HEK293 (cell line): ENCODE measurements at regions not wholly inside any gene's neighbourhood (a gene's known extent, or its start where the extent isn't known, plus 50 kb on each side); places are given as distances from the start of the nearest gene placed in this dataset.

ENCODE experiments used
- CTCF ChIA-PET: fragments of 350-600 bp; formaldehyde crosslinking; extraction: SDS; loops from one replicate; lab custom pipeline; 2021; ENCODE audit warnings: antibody characterized with exemption; lab: Yijun Ruan, JAX
- POLR2A ChIA-PET: fragments of 300-600 bp; formaldehyde crosslinking; extraction: SDS; loops from one replicate; lab custom pipeline; 2020; ENCODE audit warnings: antibody characterized with exemption, inconsistent platforms; lab: Yijun Ruan, JAX
- H3K27ac ChIP-seq: fragments of 200-500 bp; sonication (Bioruptor generic); 2 replicates; pipeline ENCODE4 v1.5.1; 2014; ENCODE audit warnings: low read depth, low read length, control low read depth, inconsistent platforms; ENCODE audit errors: extremely low read depth
- H3K36me3 ChIP-seq, 2 experiments: fragments of 200-500 bp in 1 of 2; sonication (Bioruptor generic) in 1 of 2; 1 replicate in 1 of 2; 2 replicates in 1 of 2; pipeline ENCODE4 v1.5.1; 2014 to 2017; ENCODE audit warnings: inconsistent platforms in 2 of 2, low read length in 2 of 2; ENCODE audit not compliant: control insufficient read depth in 2 of 2, insufficient read depth in 1 of 2
- H3K4me1 ChIP-seq: fragments of 200-500 bp; sonication (Bioruptor generic); 2 replicates; pipeline ENCODE4 v1.5.1; 2014; ENCODE audit warnings: mild to moderate bottlenecking, low read length, inconsistent platforms; ENCODE audit not compliant: control insufficient read depth, insufficient read depth
- H3K4me3 ChIP-seq: 2 replicates; pipeline ENCODE4 v1.5.1; 2011; ENCODE audit warnings: low read depth, mild to moderate bottlenecking, control low read depth, low read length, moderate library complexity
- H3K9me3 ChIP-seq: fragments of 200-500 bp; sonication (Bioruptor generic); 2 replicates; pipeline ENCODE4 v1.5.1; 2014; ENCODE audit warnings: low read depth, low read length, inconsistent platforms; ENCODE audit not compliant: control insufficient read depth, insufficient read depth
- EGR2 ChIP-seq: fragments of 450-650 bp; formaldehyde crosslinking; IDR thresholded peaks from 2 replicates; pipeline ENCODE4 v1.5.1; 2016; ENCODE audit warnings: low read depth, missing biosample characterization, missing genetic modification characterization
- GLI4 ChIP-seq: fragments of 450-650 bp; formaldehyde crosslinking; IDR thresholded peaks from 2 replicates; pipeline ENCODE4 v1.5.1; 2016; ENCODE audit warnings: missing biosample characterization, missing genetic modification characterization
- GLIS1 ChIP-seq: fragments of 450-650 bp; formaldehyde crosslinking; IDR thresholded peaks from 2 replicates; pipeline ENCODE4 v1.5.1; 2016; ENCODE audit warnings: missing biosample characterization, missing genetic modification characterization
- KLF16 ChIP-seq: fragments of 450-650 bp; formaldehyde crosslinking; IDR thresholded peaks from 2 replicates; pipeline ENCODE4 v1.5.1; 2017; ENCODE audit warnings: missing biosample characterization, missing genetic modification characterization
- KLF8 ChIP-seq: fragments of 450-650 bp; formaldehyde crosslinking; IDR thresholded peaks from 2 replicates; pipeline ENCODE4 v1.5.1; 2016; ENCODE audit warnings: missing biosample characterization, missing genetic modification characterization
- REPIN1 ChIP-seq: fragments of 450-650 bp; formaldehyde crosslinking; IDR thresholded peaks from 2 replicates; pipeline ENCODE4 v1.5.1; 2017; ENCODE audit warnings: missing biosample characterization, missing genetic modification characterization, low read depth
- SP7 ChIP-seq: fragments of 450-650 bp; formaldehyde crosslinking; IDR thresholded peaks from 2 replicates; pipeline ENCODE4 v1.5.1; 2016; ENCODE audit warnings: missing biosample characterization, missing genetic modification characterization
- WT1 ChIP-seq: fragments of 450-650 bp; formaldehyde crosslinking; IDR thresholded peaks from 2 replicates; pipeline ENCODE4 v1.5.1; 2016; ENCODE audit warnings: missing biosample characterization, missing genetic modification characterization
- ZBTB21 ChIP-seq: fragments of 450-650 bp; formaldehyde crosslinking; IDR thresholded peaks from 2 replicates; pipeline ENCODE4 v1.5.1; 2017; ENCODE audit warnings: missing biosample characterization, missing genetic modification characterization
- ZFP37 ChIP-seq: fragments of 450-650 bp; formaldehyde crosslinking; IDR thresholded peaks from 2 replicates; pipeline ENCODE4 v1.5.1; 2016; ENCODE audit warnings: missing biosample characterization, missing genetic modification characterization
- ZFP41 ChIP-seq: fragments of 450-650 bp; formaldehyde crosslinking; IDR thresholded peaks from 2 replicates; pipeline ENCODE4 v1.5.1; 2016; ENCODE audit warnings: missing biosample characterization, missing genetic modification characterization, borderline replicate concordance
- ZFP69B ChIP-seq: fragments of 450-650 bp; formaldehyde crosslinking; IDR thresholded peaks from 2 replicates; pipeline ENCODE4 v1.5.1; 2016; ENCODE audit warnings: missing biosample characterization, missing genetic modification characterization
- ZNF10 ChIP-seq: fragments of 450-650 bp; formaldehyde crosslinking; IDR thresholded peaks from 2 replicates; pipeline ENCODE4 v1.5.1; 2017; ENCODE audit warnings: missing biosample characterization, missing genetic modification characterization
- ZNF169 ChIP-seq: fragments of 450-650 bp; formaldehyde crosslinking; IDR thresholded peaks from 2 replicates; pipeline ENCODE4 v1.5.1; 2016; ENCODE audit warnings: missing biosample characterization, missing genetic modification characterization
- ZNF214 ChIP-seq: fragments of 450-650 bp; formaldehyde crosslinking; IDR thresholded peaks from 2 replicates; pipeline ENCODE4 v1.5.1; 2017; ENCODE audit warnings: missing biosample characterization, mild to moderate bottlenecking, missing genetic modification characterization, borderline replicate concordance
- ZNF239 ChIP-seq: fragments of 450-650 bp; formaldehyde crosslinking; IDR thresholded peaks from 2 replicates; pipeline ENCODE4 v1.5.1; 2016; ENCODE audit warnings: missing biosample characterization, missing genetic modification characterization
- ZNF292 ChIP-seq: fragments of 450-650 bp; formaldehyde crosslinking; IDR thresholded peaks from 2 replicates; pipeline ENCODE4 v1.5.1; 2016; ENCODE audit warnings: low read depth, missing biosample characterization, missing genetic modification characterization, borderline replicate concordance
- ZNF529 ChIP-seq: fragments of 450-650 bp; formaldehyde crosslinking; IDR thresholded peaks from 2 replicates; pipeline ENCODE4 v1.5.1; 2017; ENCODE audit warnings: missing genetic modification characterization, missing biosample characterization; ENCODE audit not compliant: insufficient replicate concordance
- ZNF660 ChIP-seq: fragments of 450-650 bp; IDR thresholded peaks from 2 replicates; pipeline ENCODE4 v1.5.1; 2018; ENCODE audit warnings: missing biosample characterization, mild to moderate bottlenecking, missing genetic modification characterization
- ZNF776 ChIP-seq: fragments of 450-650 bp; formaldehyde crosslinking; IDR thresholded peaks from 2 replicates; pipeline ENCODE4 v1.5.0; 2017; ENCODE audit warnings: missing biosample characterization, missing genetic modification characterization, borderline replicate concordance
- ZNF777 ChIP-seq: fragments of 450-650 bp; formaldehyde crosslinking; IDR thresholded peaks from 2 replicates; pipeline ENCODE4 v1.5.1; 2017; ENCODE audit warnings: missing biosample characterization, missing genetic modification characterization, borderline replicate concordance
- ZSCAN16 ChIP-seq: fragments of 450-650 bp; formaldehyde crosslinking; IDR thresholded peaks from 2 replicates; pipeline ENCODE4 v1.5.1; 2016; ENCODE audit warnings: missing biosample characterization, missing genetic modification characterization
- TF ChIP-seq, protein P1 (sequence below): fragments of 450-650 bp; formaldehyde crosslinking; IDR thresholded peaks from 2 replicates; pipeline ENCODE4 v1.5.1; 2016; ENCODE audit warnings: missing biosample characterization, missing genetic modification characterization
- TF ChIP-seq, protein P2 (sequence below): fragments of 450-650 bp; formaldehyde crosslinking; IDR thresholded peaks from 2 replicates; pipeline ENCODE4 v1.5.1; 2016; ENCODE audit warnings: missing biosample characterization, missing genetic modification characterization
- TF ChIP-seq, protein P3 (sequence below): fragments of 450-650 bp; formaldehyde crosslinking; IDR thresholded peaks from 2 replicates; pipeline ENCODE4 v1.5.1; 2017; ENCODE audit warnings: missing biosample characterization, mild to moderate bottlenecking, missing genetic modification characterization, moderate library complexity
- TF ChIP-seq, protein P4 (sequence below): fragments of 450-650 bp; formaldehyde crosslinking; IDR thresholded peaks from 2 replicates; pipeline ENCODE4 v1.5.1; 2016; ENCODE audit warnings: missing biosample characterization, missing genetic modification characterization
- TF ChIP-seq, protein P5 (sequence below): fragments of 450-650 bp; formaldehyde crosslinking; IDR thresholded peaks from 2 replicates; pipeline ENCODE4 v1.5.1; 2016; ENCODE audit warnings: missing biosample characterization, missing genetic modification characterization

DNA sequence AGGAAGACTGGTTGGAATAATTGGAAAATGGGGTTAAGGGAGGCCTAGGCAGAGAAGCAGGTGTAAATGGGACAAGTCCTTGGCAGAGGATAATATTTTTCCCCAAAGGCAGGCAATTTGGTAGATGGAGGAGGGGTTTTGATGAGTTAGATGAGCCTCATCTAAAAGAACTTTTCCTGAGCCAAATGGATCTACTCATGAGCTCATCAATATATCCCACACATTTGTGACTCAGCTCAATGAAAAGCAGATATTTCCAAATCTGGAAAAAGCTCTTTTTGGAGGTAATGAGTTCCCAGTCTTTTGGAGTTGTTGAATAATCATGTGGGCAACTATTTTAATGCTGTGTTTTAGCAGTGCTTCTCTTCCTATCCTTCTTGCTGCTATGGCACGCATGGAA, 685.5 kb upstream of the CITED2 start:
- no peaks in the 10 kb centered on the region for H3K36me3 ChIP-seq
- TF ChIP-seq WT1 (no peak), ZFP69B (tag by site-specific recombination) (no peak), KLF8 (no peak), ZNF777 (tag by site-specific recombination) (no peak), ZSCAN16 (tag by site-specific recombination) (no peak), ZNF292 (tag by site-specific recombination) (no peak), ZNF214 (no peak), KLF16 (tag by site-specific recombination) (no peak), ZNF776 (tag by site-specific recombination) (no peak), GLIS1 (tag by site-specific recombination) (no peak), ZNF10 (no peak), ZNF529 (tag by site-specific recombination) (no peak), GLI4 (tag by site-specific recombination) (no peak)
- TF ChIP-seq, protein P1, sequence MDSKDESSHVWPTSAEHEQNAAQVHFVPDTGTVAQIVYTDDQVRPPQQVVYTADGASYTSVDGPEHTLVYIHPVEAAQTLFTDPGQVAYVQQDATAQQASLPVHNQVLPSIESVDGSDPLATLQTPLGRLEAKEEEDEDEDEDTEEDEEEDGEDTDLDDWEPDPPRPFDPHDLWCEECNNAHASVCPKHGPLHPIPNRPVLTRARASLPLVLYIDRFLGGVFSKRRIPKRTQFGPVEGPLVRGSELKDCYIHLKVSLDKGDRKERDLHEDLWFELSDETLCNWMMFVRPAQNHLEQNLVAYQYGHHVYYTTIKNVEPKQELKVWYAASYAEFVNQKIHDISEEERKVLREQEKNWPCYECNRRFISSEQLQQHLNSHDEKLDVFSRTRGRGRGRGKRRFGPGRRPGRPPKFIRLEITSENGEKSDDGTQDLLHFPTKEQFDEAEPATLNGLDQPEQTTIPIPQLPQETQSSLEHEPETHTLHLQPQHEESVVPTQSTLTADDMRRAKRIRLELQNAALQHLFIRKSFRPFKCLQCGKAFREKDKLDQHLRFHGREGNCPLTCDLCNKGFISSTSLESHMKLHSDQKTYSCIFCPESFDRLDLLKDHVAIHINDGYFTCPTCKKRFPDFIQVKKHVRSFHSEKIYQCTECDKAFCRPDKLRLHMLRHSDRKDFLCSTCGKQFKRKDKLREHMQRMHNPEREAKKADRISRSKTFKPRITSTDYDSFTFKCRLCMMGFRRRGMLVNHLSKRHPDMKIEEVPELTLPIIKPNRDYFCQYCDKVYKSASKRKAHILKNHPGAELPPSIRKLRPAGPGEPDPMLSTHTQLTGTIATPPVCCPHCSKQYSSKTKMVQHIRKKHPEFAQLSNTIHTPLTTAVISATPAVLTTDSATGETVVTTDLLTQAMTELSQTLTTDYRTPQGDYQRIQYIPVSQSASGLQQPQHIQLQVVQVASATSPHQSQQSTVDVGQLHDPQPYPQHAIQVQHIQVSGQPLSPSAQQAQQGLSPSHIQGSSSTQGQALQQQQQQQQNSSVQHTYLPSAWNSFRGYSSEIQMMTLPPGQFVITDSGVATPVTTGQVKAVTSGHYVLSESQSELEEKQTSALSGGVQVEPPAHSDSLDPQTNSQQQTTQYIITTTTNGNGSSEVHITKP (tag by site-specific recombination) = no peak
- TF ChIP-seq, protein P2, sequence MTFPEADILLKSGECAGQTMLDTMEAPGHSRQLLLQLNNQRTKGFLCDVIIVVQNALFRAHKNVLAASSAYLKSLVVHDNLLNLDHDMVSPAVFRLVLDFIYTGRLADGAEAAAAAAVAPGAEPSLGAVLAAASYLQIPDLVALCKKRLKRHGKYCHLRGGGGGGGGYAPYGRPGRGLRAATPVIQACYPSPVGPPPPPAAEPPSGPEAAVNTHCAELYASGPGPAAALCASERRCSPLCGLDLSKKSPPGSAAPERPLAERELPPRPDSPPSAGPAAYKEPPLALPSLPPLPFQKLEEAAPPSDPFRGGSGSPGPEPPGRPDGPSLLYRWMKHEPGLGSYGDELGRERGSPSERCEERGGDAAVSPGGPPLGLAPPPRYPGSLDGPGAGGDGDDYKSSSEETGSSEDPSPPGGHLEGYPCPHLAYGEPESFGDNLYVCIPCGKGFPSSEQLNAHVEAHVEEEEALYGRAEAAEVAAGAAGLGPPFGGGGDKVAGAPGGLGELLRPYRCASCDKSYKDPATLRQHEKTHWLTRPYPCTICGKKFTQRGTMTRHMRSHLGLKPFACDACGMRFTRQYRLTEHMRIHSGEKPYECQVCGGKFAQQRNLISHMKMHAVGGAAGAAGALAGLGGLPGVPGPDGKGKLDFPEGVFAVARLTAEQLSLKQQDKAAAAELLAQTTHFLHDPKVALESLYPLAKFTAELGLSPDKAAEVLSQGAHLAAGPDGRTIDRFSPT (tag by site-specific recombination) = no peak
- POLR2A ChIA-PET = no interaction called here
- CTCF ChIA-PET = interaction anchor here (0.6 kb wide), 1 partner anchor 1369 kb away, joined by 3 read pairs; no protein-coding TSS in a partner anchor
- H3K4me3 ChIP-seq = no peak overlapping the region
- H3K27ac ChIP-seq = no peak overlapping the region
- H3K4me1 ChIP-seq = peaks cover 7% of the 10 kb centered on the region; the same call in 1 of the 2 replicates
- no peaks in the 10 kb centered on the region for H3K9me3 ChIP-seq

DNA sequence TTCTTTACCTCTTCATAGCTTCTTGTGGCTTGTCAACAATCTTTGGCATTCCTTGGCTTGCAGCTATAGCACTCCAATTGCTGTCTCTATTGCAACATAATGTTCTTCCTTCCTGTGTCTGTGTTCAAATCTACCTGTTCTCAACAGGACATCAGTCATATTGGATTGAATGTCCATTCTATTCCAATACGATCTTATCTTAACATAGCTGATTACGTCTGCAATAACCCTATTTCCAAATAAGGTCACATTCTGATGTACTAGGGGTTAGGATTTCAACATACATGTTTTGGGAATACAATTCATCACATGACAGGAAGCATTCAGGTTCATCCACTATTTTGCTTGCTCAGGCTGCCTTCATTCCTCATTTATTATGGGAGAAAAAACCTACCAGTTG, 684.4 kb upstream of the CITED2 start:
- Histone ChIP-seq H3K27ac (no peak overlapping the region), H3K4me3 (no peak overlapping the region), H3K36me3 (no peaks in the 10 kb centered on the region), H3K9me3 (no peaks in the 10 kb centered on the region), H3K4me1 (peaks cover 7% of the 10 kb centered on the region; the same call in 1 of the 2 replicates)
- POLR2A ChIA-PET = no interaction called here
- CTCF ChIA-PET = no interaction called here
- TF ChIP-seq ZFP41 = no peak
- TF ChIP-seq ZNF239 (tag by site-specific recombination) = no peak
- TF ChIP-seq, protein P3, sequence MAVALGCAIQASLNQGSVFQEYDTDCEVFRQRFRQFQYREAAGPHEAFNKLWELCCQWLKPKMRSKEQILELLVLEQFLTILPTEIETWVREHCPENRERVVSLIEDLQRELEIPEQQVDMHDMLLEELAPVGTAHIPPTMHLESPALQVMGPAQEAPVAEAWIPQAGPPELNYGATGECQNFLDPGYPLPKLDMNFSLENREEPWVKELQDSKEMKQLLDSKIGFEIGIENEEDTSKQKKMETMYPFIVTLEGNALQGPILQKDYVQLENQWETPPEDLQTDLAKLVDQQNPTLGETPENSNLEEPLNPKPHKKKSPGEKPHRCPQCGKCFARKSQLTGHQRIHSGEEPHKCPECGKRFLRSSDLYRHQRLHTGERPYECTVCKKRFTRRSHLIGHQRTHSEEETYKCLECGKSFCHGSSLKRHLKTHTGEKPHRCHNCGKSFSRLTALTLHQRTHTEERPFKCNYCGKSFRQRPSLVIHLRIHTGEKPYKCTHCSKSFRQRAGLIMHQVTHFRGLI (tag by site-specific recombination) = no peak
- no peak for TF ChIP-seq ZNF169
- TF ChIP-seq ZNF660 = no peak
- no peak for TF ChIP-seq EGR2 (tag by site-specific recombination)
- TF ChIP-seq SP7 = no peak
- TF ChIP-seq ZBTB21 (tag by site-specific recombination) = no peak
- TF ChIP-seq REPIN1 (tag by site-specific recombination) = no peak
- TF ChIP-seq, protein P4, sequence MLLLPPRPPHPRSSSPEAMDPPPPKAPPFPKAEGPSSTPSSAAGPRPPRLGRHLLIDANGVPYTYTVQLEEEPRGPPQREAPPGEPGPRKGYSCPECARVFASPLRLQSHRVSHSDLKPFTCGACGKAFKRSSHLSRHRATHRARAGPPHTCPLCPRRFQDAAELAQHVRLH (tag by site-specific recombination) = no peak
- TF ChIP-seq, protein P5, sequence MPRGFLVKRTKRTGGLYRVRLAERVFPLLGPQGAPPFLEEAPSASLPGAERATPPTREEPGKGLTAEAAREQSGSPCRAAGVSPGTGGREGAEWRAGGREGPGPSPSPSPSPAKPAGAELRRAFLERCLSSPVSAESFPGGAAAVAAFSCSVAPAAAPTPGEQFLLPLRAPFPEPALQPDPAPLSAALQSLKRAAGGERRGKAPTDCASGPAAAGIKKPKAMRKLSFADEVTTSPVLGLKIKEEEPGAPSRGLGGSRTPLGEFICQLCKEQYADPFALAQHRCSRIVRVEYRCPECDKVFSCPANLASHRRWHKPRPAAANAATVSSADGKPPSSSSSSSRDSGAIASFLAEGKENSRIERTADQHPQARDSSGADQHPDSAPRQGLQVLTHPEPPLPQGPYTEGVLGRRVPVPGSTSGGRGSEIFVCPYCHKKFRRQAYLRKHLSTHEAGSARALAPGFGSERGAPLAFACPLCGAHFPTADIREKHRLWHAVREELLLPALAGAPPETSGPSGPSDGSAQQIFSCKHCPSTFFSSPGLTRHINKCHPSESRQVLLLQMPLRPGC = no peak
- TF ChIP-seq GLIS1 (tag by site-specific recombination) = no peak
- no peak for TF ChIP-seq ZFP37 (tag by site-specific recombination)
